OCI-LY1 (cell line): ENCODE measurements at regions not wholly inside any gene's neighbourhood (a gene's known extent, or its start where the extent isn't known, plus 50 kb on each side); places are given as distances from the start of the nearest gene placed in this dataset.

Source experiments
- H2AFZ ChIP-seq: fragments of 200-600 bp; sonication (generic), shearing (Covaris generic); 2 replicates; pipeline ENCODE4 v1.6.0; 2014; ENCODE audit warnings: antibody characterized with exemption, mild to moderate bottlenecking, low read length
- H3F3A ChIP-seq: fragments of 200-600 bp; sonication (generic), shearing (Covaris generic); 2 replicates; pipeline ENCODE4 v1.6.0; 2014; ENCODE audit warnings: mild to moderate bottlenecking, antibody characterized with exemption, low read length, moderate library complexity; ENCODE audit not compliant: insufficient read depth
- H3K27ac ChIP-seq: fragments of 200-600 bp; sonication (generic); 2 replicates; pipeline ENCODE4 v1.5.1; 2014; ENCODE audit warnings: low read length, mixed run types, mild to moderate bottlenecking, low read depth; ENCODE audit not compliant: poor library complexity, severe bottlenecking
- H3K27me3 ChIP-seq: fragments of 200-600 bp; sonication (generic); 2 replicates; pipeline ENCODE4 v1.6.0; 2014; ENCODE audit warnings: antibody characterized with exemption, mild to moderate bottlenecking, low read length, moderate library complexity; ENCODE audit not compliant: insufficient read depth
- H3K36me3 ChIP-seq: fragments of 200-600 bp; sonication (generic); 2 replicates; pipeline ENCODE4 v1.6.1; 2014; ENCODE audit warnings: mild to moderate bottlenecking, antibody characterized with exemption, low read length, moderate library complexity, mixed read lengths; ENCODE audit not compliant: insufficient read depth
- H3K4me1 ChIP-seq: fragments of 200-600 bp; sonication (generic); 2 replicates; pipeline ENCODE4 v1.5.1; 2014; ENCODE audit warnings: mild to moderate bottlenecking, low read length, moderate library complexity; ENCODE audit not compliant: insufficient read depth, severe bottlenecking
- H3K4me2 ChIP-seq: fragments of 200-600 bp; sonication (generic), shearing (Covaris generic); 2 replicates; pipeline ENCODE4 v1.6.1; 2014; ENCODE audit warnings: low read length
- H3K4me3 ChIP-seq: fragments of 200-600 bp; sonication (generic); 2 replicates; pipeline ENCODE4 v1.5.1; 2014; ENCODE audit warnings: low read length, low read depth, mild to moderate bottlenecking, mixed read lengths; ENCODE audit not compliant: poor library complexity, severe bottlenecking
- H3K79me2 ChIP-seq: fragments of 200-600 bp; shearing (Covaris generic); 2 replicates; pipeline ENCODE4 v1.6.1; 2016; ENCODE audit warnings: mixed run types, low read length, mixed read lengths; ENCODE audit not compliant: insufficient read depth
- H3K9ac ChIP-seq: fragments of 200-600 bp; sonication (generic), shearing (Covaris generic); 2 replicates; pipeline ENCODE4 v1.6.1; 2014; ENCODE audit warnings: mild to moderate bottlenecking, low read length, mixed read lengths
- H3K9me2 ChIP-seq: fragments of 200-600 bp; sonication (generic), shearing (Covaris generic); 2 replicates; pipeline ENCODE4 v1.6.1; 2014; ENCODE audit warnings: low read depth, mild to moderate bottlenecking, low read length, mixed read lengths
- H3K9me3 ChIP-seq: fragments of 200-600 bp; shearing (Covaris generic); 2 replicates; pipeline ENCODE4 v1.6.1; 2014; ENCODE audit warnings: low read length, mixed read lengths
- H4K20me1 ChIP-seq: fragments of 200-600 bp; sonication (generic), shearing (Covaris generic); 2 replicates; pipeline ENCODE4 v1.6.0; 2016; ENCODE audit warnings: mild to moderate bottlenecking, low read length; ENCODE audit not compliant: insufficient read depth
- CTCF ChIP-seq: fragments of 200-600 bp; sonication (generic), shearing (Covaris generic); IDR thresholded peaks from 2 replicates; pipeline ENCODE4 v1.5.1; 2017; ENCODE audit warnings: mild to moderate bottlenecking, antibody characterized with exemption, low read length, moderate library complexity, mixed read lengths
- EZH2 ChIP-seq: fragments of 200-600 bp; sonication (generic), shearing (Covaris generic); IDR thresholded peaks from 2 replicates; pipeline ENCODE4 v1.8.0; 2017; ENCODE audit warnings: borderline replicate concordance, mixed run types, mild to moderate bottlenecking, antibody characterized with exemption, low read length, moderate library complexity, mixed read lengths

- Histone ChIP-seq H3F3A (no peaks in the 10 kb centered on the region), H3K9me3 (no peaks in the 10 kb centered on the region), H3K36me3 (no peaks in the 10 kb centered on the region), H3K4me2 (no peak overlapping the region), H3K27me3 (no peaks in the 10 kb centered on the region), H3K27ac (no peak overlapping the region), H3K9ac (no peak overlapping the region), H2AFZ (no peak overlapping the region), H3K4me1 (no peaks in the 10 kb centered on the region), H3K9me2 (no peaks in the 10 kb centered on the region), H3K4me3 (no peak overlapping the region), H3K79me2 (no peaks in the 10 kb centered on the region), H4K20me1 (no peaks in the 10 kb centered on the region)
- TF ChIP-seq CTCF (no peak), EZH2 (no peak)
Measured at GRCh38 chr18:44599412-44599811, 81.3 kb upstream of the SETBP1 start.

- TF ChIP-seq EZH2 (no peak), CTCF (no peak)
Measured at GRCh38 chr18:44601447-44601846, 79.2 kb upstream of the SETBP1 start.

GRCh38 chr18:44602380-44602779 is 78.3 kb upstream of the SETBP1 start:
- Histone ChIP-seq H3K27ac (no peak overlapping the region), H3K9me2 (no peaks in the 10 kb centered on the region), H3K79me2 (no peaks in the 10 kb centered on the region), H3K4me1 (no peaks in the 10 kb centered on the region), H3K9ac (no peak overlapping the region), H3K4me2 (no peak overlapping the region), H3F3A (no peaks in the 10 kb centered on the region), H2AFZ (no peak overlapping the region), H3K4me3 (no peak overlapping the region), H3K9me3 (no peaks in the 10 kb centered on the region), H4K20me1 (no peaks in the 10 kb centered on the region), H3K36me3 (no peaks in the 10 kb centered on the region), H3K27me3 (no peaks in the 10 kb centered on the region)
- TF ChIP-seq CTCF, result no peak
- TF ChIP-seq EZH2, result no peak

More at GRCh38 chr18:44601447-44601846, 79.2 kb upstream of the SETBP1 start:
- Histone ChIP-seq H3F3A (no peaks in the 10 kb centered on the region), H3K9me2 (no peaks in the 10 kb centered on the region), H3K27ac (no peak overlapping the region), H2AFZ (no peak overlapping the region), H3K79me2 (no peaks in the 10 kb centered on the region), H3K36me3 (no peaks in the 10 kb centered on the region), H3K9me3 (no peaks in the 10 kb centered on the region), H3K27me3 (no peaks in the 10 kb centered on the region), H4K20me1 (no peaks in the 10 kb centered on the region), H3K4me3 (no peak overlapping the region), H3K4me1 (no peaks in the 10 kb centered on the region), H3K9ac (no peak overlapping the region), H3K4me2 (no peak overlapping the region)
